Fibroblast of lung (primary cell): ENCODE measurements at regions not wholly inside any gene's neighbourhood (a gene's known extent, or its start where the extent isn't known, plus 50 kb on each side); places are given as distances from the start of the nearest gene placed in this dataset.

Source experiments
- CTCF ChIP-seq, 2 donors: IDR thresholded peaks in 1 of 2; conservative IDR thresholded peaks in 1 of 2; 1 replicate in 1 of 2; 2 replicates in 1 of 2; pipeline ENCODE4 v1.5.1; 2011 to 2012; ENCODE audit warnings: low read length in 2 of 2, control low read depth in 1 of 2, inconsistent platforms in 1 of 2, low read depth in 1 of 2, mild to moderate bottlenecking in 1 of 2
- EZH2 ChIP-seq: IDR thresholded peaks from 2 replicates; pipeline ENCODE4 v1.5.1; 2012; ENCODE audit warnings: low read length, control low read depth, mild to moderate bottlenecking; ENCODE audit errors: missing control alignments

- TF ChIP-seq CTCF (conservative IDR thresholded peaks at IDR 0.05 in 1 of 2, IDR thresholded peaks at IDR 0.05 in 1 of 2; ENCODE audit: low read depth in 1 of 2, low read length in 2 of 2) (no peak), EZH2 (no peak)
These were observed 488.6 kb upstream of the WWC1 start for GRCh38 chr5:167802755-167803431.
